Inferior parietal cortex (tissue), 1 donor: ENCODE measurements at regions not wholly inside any gene's neighbourhood (a gene's known extent, or its start where the extent isn't known, plus 50 kb on each side); places are given as distances from the start of the nearest gene placed in this dataset.
A peak's percentile ranks its signal among the peaks of the same experiment; 100 is the strongest.

Experiments
- DNase-seq: peaks from one replicate; pipeline ENCODE4 v3.0.0-alpha.2; 2016; ENCODE audit errors: extremely low spot score

DNA sequence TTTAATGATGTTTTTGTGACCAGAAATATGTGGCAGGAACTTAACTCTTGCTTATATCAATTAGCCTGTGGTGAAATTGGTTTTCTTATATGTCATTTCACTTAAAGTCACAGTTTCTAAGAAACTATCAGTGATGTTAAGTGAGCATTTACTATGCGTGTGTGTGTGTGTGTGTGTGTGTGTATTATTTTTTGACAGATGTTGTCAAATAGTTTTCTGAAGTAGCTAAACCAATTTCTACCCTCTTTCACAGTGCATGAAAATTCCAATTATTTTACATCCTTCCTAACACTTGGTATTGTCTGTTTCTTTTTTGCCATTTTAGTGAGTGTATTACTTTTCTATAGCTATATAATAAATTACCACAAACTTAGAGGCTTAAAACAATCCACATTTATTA lies 122.1 kb upstream of the CAND1 start:
- DNase-seq = no peak

- no peak for DNase-seq
These were observed 121.7 kb upstream of the CAND1 start for GRCh38 chr12:67147447-67147846.

- no peak for DNase-seq
These were observed 120.9 kb upstream of the CAND1 start for GRCh38 chr12:67148265-67148664.

DNA sequence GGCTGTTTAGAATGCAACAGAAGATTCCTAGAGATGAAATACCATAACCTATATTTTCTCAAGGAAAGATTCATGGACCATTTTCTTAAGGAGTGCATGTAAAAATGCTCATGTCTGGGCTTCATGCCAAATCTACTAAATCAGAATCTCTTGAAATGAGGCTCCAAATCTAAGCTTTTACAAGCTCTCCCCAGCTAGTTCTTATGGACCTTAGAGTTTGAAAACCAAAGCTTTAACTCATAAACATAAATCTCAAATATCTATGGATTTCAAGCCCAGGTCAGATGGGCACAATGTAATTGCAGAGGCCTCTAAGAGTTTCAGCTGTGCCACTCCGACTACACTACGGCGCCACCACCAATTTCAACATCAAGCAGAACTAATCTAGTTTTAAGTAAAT lies 117.3 kb upstream of the CAND1 start:
- peak; percentile 45 for DNase-seq

DNA sequence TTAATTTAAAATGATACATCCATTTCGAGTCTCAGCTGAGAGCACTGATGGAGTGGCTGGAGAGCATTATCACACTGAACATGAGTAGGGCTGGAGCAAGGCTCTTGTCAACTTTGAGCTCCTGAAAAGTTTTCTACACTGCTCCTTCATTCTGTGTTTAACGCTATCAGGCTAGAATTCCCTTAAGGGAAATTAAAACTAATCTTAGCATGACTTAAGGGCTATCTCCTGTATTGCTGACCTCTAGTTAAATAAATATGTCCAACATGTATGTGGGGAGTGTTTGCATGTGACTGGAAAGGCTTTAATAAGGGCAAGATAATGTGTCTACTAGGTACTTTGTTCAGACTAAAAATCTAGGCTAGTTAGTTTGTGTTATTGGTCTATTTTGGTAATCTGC lies 116.7 kb upstream of the CAND1 start:
- no peak for DNase-seq

- DNase-seq = peak; percentile 47
These were observed 114.3 kb upstream of the CAND1 start for GRCh38 chr12:67154901-67155300.

DNA sequence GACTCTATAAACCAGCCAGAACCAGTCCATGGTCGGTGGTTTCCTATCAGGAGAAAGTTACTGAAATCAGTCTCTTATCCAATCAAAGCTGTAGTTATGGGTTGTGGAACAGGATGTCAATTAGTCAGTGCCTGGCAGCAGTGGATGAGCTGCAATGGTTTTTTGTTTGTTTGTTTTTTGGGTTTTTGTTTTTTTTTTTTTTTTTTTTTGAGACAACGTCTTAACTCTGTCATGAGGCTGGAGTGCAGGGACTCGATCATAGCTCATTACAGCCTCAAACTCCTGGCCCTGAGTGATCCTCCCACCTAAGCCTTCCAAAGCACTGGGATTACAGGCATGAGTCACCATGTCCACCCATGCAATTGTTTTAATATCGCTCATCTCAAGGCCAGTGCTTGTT lies 113.3 kb upstream of the CAND1 start:
- no peak for DNase-seq

DNA sequence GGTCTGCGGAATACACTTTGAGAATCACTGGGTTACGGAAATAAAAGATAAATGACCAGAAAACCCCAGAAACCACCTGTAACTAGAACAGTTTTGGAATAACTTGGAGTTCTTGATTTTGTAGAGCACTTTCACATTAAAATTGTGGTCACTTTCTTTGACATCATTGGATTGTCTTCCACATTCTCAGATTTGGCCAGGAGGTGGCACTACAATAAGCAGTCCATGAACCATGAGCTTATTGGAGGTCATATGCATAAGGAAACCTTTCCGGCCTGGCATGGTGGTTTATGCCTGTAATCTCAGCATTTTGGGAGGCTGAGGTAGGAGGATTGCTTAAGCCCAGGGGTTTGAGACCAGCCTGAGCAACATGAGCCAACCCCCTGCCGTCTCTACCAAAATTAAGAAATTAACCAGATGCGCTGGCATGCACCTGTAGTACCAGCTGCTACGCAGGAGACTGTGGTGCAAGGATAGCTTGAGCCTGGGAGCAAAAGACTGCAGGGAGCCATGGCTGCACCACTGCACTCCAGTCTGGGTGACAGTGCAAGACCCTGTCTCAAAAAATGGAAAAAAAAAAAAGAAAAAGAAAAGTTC lies 107.7 kb upstream of the CAND1 start:
- DNase-seq = no peak

DNA sequence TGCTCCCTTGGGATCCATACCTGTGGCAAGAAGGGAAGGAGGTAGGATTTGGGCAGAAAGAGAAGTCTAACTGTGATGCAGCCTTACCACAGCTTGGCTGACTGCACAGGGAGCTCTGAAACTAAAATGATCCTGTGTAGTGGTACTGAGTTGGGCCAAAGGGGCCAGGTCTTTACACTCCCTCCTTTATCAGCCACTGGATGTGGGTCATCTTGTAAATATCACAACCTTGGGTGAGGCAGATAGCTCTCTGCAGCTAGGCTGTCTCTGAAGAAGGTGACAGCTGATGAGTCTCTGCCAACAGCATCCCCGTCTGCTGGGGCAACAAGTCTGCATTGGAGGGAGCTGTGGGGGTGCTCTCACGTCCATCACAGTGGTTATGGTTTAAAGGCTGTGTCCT lies 95.9 kb upstream of the CAND1 start:
- DNase-seq = no peak

GRCh38 chr12:67182551-67182950 lies 86.6 kb upstream of the CAND1 start:
- DNase-seq = no peak

DNA sequence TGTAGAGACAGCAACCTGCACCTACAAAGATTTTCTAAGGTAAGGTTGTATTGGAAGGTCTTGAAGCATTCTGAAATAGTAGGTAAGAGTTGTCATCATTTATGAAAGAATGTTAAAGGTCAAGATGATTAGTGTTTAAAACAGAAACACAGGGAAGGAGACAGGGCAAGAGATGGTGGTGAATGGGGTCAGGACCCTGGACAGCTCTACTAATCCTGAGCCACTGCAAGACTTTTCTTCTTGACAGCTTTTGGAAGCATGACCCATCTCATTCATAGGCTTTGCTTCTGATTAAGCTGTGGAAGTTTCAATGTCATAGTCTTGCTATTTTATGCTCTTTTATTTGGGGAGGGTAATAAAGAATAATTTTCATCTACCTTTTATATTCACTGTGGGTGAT lies 75.5 kb upstream of the CAND1 start:
- DNase-seq = no peak

DNA sequence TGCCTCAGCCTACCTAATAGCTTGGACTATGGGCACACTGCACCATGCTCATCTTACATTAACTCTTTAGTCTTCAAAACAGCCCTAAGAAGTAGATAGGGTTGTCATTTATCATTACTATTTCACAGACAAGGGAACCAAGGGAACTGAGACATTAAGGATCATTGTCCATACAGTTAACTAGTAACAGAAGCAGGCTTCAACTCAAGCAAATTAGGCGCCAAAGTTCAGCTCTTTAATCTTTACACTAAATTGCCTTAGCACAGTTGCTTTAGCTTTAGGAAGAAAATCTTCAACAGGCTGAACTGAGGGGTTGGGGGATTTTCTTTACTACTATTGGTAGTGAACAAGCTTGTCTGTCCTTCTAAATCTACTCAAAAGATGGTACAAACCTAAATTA lies 68.8 kb upstream of the CAND1 start:
- DNase-seq = no peak

- DNase-seq = no peak
These were observed 67.0 kb upstream of the CAND1 start for GRCh38 chr12:67202011-67202677.

DNA sequence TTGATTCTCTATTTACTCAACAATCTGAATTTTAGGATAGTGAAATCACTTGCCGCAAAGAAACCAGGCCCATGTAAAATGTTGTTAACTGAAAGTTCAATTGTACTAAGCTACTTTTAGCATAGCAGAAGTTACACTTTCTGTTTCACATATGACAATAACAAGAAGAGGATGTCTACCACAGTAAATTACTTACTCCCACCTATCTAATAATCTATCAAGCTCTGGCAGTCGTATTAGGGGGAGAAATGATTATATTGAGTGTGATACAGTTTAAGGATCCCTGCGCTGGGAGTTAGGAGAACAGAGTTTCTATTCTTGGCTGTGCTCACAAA lies 66.5 kb upstream of the CAND1 start:
- DNase-seq = no peak

- DNase-seq = no peak
These were observed 60.7 kb upstream of the CAND1 start for GRCh38 chr12:67208281-67209067.

DNA sequence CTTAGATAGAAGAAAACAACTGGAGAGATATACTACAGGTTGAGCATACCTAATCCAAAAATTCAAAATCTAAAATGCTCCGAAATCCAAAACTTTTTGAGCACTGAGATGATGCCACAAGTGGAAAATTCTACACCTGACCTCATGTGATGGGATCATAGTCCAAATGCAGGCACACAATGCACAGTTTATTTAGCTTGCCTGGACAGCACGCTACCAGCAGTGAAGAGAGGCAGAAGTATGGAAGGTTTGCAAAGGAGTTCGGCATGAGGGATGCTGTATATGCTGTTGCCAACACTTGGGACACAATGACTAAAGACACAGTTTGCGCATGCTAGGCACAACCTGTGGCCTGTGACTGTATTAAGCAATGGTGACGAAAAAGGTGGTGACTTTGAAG lies 58.1 kb upstream of the CAND1 start:
- no peak for DNase-seq

GRCh38 chr12:67211494-67211893 lies 57.7 kb upstream of the CAND1 start:
- no peak for DNase-seq

DNA sequence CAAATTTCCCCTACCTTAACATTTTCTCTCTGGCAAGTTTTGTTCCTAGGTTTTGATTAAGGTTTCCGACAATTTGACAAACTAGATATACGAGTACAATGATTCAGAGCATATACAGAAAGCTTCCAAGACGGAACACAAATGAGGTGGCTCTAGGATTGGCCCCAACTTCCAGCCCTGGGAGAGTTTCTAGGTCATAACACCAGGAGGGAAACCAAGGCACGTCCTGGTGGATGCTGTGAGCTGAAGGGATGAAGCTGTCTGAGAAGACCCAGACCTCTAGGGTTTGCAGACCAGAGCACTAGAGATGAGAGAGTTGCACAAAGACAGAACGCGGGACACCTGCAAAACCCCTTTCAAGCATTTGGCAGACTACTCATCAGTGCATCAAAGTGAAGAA lies 51.5 kb upstream of the CAND1 start:
- no peak for DNase-seq
